ENCODE measurements at regions not wholly inside any gene's neighbourhood (a gene's known extent, or its start where the extent isn't known, plus 50 kb on each side); places are given as distances from the start of the nearest gene placed in this dataset.
A peak's percentile ranks its signal among the peaks of the same experiment; 100 is the strongest.
"Not testable (repeated sequence)": the region's sequence is repeated elsewhere in the genome, so short reads cannot be mapped to it uniquely, and the experiment has no call there.

DNA sequence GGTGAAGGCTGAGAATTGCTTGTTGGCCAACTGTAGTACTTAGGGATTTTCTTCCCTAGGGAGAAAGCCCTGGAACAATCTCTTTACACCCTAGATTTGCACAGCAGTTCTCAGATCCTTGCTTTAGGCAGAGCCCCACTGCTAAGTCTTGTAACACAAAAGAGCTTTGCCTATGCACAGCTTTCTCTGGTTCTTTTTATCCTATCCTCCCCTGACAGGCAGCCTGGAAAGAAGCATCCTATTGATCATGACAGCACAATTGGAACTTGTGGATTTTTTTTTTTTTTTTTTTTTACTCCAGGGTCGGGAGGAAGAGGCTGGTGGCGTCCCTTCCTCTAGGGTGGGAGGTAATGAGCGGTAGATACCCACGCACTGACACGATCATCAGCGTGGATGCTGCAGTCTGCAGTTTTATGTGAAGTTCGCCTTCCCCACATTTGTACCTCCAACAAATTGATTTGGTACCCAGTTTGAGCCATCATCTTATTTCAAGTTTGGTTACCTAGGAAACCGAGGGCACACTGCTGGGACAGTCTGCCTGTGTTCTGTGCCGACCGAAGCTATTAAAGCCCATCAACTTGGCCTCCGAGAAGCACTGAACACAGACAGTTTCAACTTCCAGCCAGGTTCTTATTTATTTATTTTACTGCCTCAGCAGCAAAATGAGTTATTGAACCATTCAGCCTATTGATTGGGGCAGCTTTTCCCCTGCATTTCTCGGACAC is 110.1 kb downstream of the NRN1 start:
- DNase-seq, result no peak

DNA sequence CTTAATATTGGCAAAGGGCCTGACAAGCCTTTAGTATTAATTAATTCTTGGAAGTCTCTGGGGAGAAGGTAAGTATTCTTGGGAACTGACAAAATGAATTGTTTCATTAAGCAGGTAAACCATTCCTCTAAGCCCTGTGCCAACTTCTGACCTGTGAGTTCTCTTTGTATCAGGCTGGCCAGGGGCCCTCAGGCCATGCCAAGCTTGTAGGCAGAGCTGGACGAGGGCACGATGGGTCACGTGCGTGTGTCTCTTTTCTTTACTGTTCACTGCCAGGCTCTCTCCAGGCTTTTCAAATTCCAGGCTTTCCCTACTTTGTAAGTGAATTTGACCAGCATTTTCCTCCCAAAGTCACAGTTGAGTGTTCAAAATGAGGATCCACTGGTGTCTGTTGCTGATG is 112.4 kb downstream of the NRN1 start:
- no peak for DNase-seq

- no peak for DNase-seq
These were observed 113.4 kb downstream of the NRN1 start for GRCh38 chr6:5893295-5893694.

GRCh38 chr6:5892669-5893068 is 114.1 kb downstream of the NRN1 start:
- no peak for DNase-seq

DNA sequence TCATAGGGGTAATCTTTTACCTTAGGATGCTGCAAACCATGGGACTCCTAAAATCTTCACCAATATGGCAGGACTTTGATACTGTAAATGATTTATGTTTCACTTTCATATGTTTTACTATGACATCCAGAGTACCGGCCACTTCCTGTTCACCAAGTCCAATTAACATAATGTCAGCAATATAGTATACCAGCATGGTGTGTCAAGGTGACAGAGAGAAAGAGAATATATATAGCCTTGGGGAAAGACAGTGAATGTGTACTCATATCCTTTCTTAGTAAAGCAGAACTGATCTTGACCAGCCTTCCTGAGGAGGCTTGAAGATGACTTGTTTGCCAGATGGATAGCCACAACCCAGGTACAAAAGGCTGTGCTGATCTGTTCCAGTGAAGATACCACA is 127.9 kb downstream of the NRN1 start:
- no peak for DNase-seq

DNA sequence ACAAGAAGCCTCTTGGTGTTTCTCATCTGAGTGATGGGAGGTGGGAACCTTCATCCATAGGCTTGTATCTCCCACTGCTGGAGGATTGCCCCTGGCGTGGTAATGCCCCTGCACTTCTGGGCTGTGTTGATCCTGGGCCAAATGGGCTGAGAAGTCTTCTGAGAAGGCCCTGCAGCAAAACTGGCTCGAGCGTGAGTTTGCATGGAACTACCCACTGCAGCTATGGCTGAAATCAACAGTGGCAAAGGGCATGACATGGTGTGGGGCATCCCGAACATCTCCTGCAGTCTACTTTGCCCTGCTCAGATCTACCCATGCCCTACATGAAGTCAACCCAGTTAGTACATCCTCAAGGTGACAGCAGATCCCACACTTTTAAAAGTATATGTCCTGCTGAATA is 130.6 kb downstream of the NRN1 start:
- DNase-seq, result no peak

GRCh38 chr6:5873976-5874375 is 132.7 kb downstream of the NRN1 start:
- not testable (repeated sequence) for DNase-seq

- no peak for DNase-seq
These were observed 135.4 kb downstream of the NRN1 start for GRCh38 chr6:5871296-5871695.

GRCh38 chr6:5869676-5870075 is 137.0 kb downstream of the NRN1 start:
- no peak for DNase-seq

DNA sequence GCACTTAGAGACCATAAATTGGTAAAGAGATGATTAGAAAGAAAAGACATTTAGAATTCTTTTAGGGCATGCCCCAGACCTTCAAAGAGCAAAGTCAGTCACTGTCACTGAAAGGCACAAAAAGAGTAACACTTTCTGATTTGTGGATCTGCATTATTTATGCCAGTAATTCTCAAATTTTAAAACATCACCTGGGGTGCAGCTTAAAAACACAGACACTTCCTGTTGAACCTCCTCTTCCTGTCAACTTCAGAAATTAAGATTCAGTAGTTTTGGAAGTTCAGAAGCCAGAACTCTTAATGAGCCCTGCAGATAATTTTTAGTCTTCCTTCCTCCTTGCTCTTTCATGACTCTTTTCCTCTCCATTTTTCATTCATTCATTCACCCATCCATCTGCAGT is 137.5 kb downstream of the NRN1 start:
- DNase-seq, result no peak

GRCh38 chr6:5866547-5867051 is 140.1 kb downstream of the NRN1 start:
- DNase-seq, result peak; percentile 98

DNA sequence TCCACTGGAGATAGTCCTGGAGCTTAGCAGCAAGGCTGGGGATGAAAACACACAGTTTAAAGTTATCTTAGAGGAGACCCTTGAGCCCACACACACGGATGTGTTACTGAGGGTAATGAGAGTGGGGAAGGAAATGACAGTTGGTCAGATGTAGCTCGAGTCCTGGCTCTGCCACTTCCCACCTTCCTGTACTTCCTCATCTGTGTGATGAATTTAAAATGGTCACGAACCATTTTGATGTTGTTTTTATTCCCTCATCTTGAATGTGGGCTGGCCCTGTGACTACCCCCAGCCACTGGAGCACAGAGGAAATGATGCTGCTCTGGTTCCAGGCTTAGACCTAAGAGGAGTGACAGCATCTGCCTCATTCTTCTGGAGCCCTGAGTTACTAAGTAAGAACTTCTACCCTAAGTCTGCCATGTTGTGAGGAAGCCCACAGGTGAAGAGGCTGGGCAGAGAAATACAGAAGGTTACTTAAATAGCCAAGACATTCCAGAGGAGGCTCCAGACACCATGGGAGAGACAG is 141.2 kb downstream of the NRN1 start:
- DNase-seq, result no peak

DNA sequence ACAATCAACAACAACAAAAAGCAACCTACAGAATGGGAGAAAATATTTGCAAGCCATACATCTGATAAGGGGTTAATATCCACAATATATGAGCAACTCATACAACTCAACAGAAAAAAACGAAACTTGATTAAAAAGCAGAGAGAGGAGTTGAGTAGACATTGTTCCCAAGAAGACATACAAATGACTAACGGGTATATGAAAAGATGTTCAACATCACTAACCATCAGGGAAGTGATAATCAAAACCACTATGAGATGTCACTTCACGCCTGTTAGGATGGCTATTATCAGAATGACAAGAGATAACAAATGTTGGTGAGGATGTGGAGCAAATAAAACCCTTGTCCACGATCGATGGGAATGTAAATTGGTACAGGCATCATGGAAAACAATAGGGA is 145.9 kb downstream of the NRN1 start:
- DNase-seq, result no peak

DNA sequence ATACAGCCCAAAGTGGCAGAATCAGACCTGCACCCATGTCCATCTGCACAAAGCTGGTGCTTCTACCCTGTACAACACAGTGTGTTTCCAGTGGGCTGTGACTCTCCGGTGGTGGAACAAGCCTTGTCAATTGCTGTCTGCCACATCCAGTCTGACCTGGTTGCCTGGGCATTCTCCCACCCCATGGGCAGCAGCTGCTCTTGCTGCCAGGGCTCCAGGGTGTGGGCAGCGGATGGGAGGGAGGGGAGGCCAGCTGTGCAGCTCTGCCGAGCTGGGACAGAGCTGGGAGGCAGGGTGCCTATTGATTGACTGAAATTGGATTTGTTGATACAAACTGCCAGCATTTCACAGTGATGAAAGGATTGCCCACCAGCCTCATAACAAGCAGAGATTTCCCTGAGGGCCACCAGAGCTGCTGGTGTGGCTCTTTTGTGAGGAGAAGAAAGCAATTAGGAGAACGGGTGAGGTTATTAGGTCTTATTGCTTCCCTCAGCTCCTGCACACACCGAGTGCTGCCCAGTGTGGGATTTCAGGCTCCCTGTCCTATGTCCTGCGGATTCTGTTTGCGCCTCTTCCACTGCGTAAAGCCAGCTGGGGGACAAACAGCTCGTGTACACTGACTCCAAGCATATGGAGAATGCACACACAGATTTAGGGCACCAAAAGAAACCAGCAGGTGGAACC is 150.8 kb downstream of the NRN1 start:
- no peak for DNase-seq

DNA sequence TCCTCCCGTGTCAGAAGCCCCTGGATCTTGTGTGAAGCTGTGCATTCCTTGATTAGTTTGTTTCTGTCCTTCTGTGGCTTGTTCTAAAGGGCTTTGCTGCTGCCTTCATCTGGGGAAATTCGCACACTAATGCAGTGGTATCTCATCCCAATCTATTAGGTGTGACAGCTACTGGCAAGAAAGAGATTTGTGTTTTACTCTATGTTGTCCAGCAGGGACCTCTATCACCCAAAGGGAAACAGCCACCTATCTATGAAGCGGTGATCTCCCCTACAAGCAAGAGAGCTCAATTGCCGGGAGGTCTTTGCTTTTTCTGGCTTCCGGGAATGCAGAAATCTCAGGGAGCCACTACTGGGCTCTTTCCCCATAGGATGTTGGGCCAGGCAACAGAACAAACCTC is 151.8 kb downstream of the NRN1 start:
- no peak for DNase-seq

DNA sequence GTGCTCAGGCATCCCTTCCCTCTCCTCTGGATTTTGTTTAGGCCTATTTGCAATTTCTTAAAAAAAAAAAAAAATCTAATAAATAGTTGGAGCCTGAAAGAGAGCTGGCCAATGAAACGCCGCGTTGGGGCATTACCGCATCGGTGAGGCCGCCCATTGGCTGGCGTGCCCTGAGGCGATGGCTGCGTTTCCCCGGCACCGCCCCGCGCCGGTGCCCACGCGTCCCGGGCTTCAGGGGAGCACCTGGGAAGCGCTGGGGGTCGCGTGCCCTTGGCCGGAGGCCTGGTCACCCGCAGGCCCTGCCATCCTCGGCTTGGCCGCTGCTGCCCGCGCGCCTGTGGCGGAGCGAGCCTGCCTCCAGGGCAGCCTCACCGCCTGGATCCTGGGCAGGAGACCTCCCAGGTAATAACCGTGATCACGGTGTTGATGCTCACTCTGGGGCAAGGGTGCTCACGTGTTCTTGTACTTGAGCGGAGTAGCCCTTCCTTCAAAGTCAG is 155.4 kb downstream of the NRN1 start:
- no peak for DNase-seq

- DNase-seq, result no peak
These were observed 155.9 kb downstream of the NRN1 start for GRCh38 chr6:5850848-5851255.

GRCh38 chr6:5846889-5847288 is 159.8 kb downstream of the NRN1 start:
- no peak for DNase-seq

- no peak for DNase-seq
These were observed 160.4 kb downstream of the NRN1 start for GRCh38 chr6:5846335-5846734.

DNA sequence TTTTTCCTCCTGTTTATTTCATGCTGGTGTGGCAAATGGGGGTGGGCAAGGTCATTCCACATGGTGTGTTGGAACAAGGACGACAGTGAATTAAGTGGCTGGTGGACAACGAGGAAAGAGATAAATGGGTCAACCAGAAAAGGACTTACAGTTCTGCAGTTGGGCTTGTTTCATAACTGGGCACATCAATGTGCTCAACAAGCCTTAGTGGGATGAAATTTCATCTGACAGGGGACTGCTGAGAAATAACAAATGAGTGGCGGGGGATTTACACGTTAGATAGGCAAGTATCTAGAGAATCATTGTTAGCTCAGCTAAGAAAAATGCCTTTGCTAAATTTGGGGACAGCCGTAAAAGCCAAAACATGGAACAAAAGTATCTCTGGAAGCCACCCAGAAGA is 163.6 kb downstream of the NRN1 start:
- no peak for DNase-seq

DNA sequence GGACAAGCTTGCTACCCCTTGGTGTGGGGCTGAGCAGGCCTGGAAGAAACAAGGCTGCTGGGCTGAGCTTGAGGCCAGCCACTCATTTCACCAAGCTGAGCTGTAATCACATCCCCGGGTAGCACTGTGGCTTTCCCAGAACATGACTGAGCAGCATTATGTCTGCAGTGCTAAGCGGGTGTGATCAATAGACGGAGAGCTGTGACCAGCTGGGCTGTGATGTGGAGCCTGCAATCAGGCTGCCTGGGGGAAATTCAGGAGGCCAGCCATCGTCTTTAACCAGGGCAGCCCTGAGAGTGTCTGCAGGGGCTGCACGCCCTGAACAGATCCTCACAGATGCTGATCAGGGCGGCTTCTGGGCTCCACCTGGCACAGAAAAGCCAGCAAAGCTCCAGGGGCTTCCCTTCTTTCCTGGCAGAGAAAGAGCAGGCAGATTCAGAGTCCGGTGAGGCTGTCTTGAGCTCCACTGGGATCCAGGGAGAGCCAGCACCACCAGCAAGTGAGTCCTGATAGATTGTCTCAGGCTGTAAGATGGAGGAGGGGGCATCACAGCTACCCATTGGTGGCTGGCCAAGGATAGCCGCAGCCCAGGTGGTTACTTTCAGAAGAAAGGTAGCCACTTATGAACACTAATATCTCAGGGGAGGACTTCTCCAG is 165.9 kb downstream of the NRN1 start:
- no peak for DNase-seq

DNA sequence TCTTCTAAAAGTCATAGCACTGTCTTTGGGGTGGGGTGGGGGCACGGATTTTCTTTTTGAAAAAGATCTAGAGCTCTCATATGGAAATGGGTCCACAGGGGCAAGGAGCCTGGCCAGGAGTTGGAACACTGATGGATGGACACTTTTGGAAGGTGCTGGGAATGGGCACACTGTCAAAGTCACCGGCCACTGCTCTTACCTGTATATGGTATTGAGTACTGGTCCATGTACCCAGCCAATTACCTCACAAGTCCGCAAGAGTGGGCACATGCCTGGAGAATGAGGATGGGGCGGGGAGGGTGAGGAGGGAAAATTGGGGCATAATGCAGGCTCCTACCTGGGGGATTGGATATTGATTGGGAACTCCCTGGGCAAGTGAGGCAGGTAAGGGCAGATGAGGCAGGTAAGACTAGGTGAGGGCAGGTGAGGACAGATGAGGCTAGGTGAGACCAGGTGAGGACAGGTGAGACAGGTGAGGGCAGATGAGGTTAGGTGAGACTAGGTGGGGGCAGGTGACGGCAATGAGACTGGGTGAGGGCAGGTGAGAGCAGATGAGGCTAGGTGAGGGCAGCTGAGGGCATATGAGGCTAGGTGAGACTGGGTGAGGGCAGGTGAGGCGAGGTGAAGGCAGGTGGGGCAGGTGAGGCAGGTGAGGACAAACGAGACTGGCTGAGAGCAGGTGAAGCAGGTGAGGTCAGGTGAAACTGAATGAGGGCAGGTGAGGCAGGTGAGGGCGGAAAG is 167.9 kb downstream of the NRN1 start:
- DNase-seq, result peak; percentile 80

GRCh38 chr6:5837323-5837722 is 169.4 kb downstream of the NRN1 start:
- DNase-seq, result no peak
